ENCODE measurements at regions not wholly inside any gene's neighbourhood (a gene's known extent, or its start where the extent isn't known, plus 50 kb on each side); places are given as distances from the start of the nearest gene placed in this dataset.

GRCh38 chr12:87280356-87280755 is 748.8 kb downstream of the C12orf50 start (continued):
- TF ChIP-seq ZNF791 (tag by site-specific recombination; IDR thresholded peaks at IDR 0.05) (no peak), ZNF37A (tag by site-specific recombination; IDR thresholded peaks at IDR 0.05) (no peak), ZBTB49 (tag by site-specific recombination; IDR thresholded peaks at IDR 0.05; ENCODE audit: low read depth) (no peak)

GRCh38 chr12:87274594-87275245 is 754.5 kb downstream of the C12orf50 start:
- TF ChIP-seq ZNF48 (tag by site-specific recombination; IDR thresholded peaks at IDR 0.05): no peak
- TF ChIP-seq ZBTB26 (tag by site-specific recombination; optimal IDR thresholded peaks at IDR 0.05): no peak
- TF ChIP-seq ZNF132 (tag by site-specific recombination; IDR thresholded peaks at IDR 0.05; ENCODE audit: borderline replicate concordance): no peak
- TF ChIP-seq KLF7 (tag by site-specific recombination; IDR thresholded peaks at IDR 0.05; ENCODE audit: borderline replicate concordance): no peak
- no peak for TF ChIP-seq ZNF621 (tag by site-specific recombination; IDR thresholded peaks at IDR 0.05)
- TF ChIP-seq ZNF416 (tag by site-specific recombination; IDR thresholded peaks at IDR 0.05): no peak
- no peak for TF ChIP-seq ZNF768 (tag by site-specific recombination; IDR thresholded peaks at IDR 0.05)
- no peak for TF ChIP-seq ZNF843 (tag by site-specific recombination; IDR thresholded peaks at IDR 0.05)
- TF ChIP-seq ZFP3 (tag by site-specific recombination; IDR thresholded peaks at IDR 0.05; ENCODE audit: low read depth): no peak
- no peak for TF ChIP-seq ZNF223 (tag by site-specific recombination; IDR thresholded peaks at IDR 0.05)
- TF ChIP-seq ZNF433 (tag by site-specific recombination; IDR thresholded peaks at IDR 0.05; ENCODE audit: low read depth): no peak
- no peak for TF ChIP-seq ZFP37 (tag by site-specific recombination; IDR thresholded peaks at IDR 0.05)
- no peak for TF ChIP-seq ZNF404 (tag by site-specific recombination; IDR thresholded peaks at IDR 0.05)
- TF ChIP-seq YY2 (tag by site-specific recombination; IDR thresholded peaks at IDR 0.05): no peak
- no peak for TF ChIP-seq ZNF248 (tag by site-specific recombination; IDR thresholded peaks at IDR 0.05)
- TF ChIP-seq, protein P1, sequence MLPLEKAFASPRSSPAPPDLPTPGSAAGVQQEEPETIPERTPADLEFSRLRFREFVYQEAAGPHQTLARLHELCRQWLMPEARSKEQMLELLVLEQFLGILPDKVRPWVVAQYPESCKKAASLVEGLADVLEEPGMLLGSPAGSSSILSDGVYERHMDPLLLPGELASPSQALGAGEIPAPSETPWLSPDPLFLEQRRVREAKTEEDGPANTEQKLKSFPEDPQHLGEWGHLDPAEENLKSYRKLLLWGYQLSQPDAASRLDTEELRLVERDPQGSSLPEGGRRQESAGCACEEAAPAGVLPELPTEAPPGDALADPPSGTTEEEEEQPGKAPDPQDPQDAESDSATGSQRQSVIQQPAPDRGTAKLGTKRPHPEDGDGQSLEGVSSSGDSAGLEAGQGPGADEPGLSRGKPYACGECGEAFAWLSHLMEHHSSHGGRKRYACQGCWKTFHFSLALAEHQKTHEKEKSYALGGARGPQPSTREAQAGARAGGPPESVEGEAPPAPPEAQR (tag by site-specific recombination; IDR thresholded peaks at IDR 0.05): no peak
- ChIA-PET CTCF (interaction anchor here (0.7 to 5.4 kb wide), 9 partner anchors 9 to 1059 kb away, joined by 3 to 22 read pairs (median 3); no protein-coding TSS in a partner anchor), POLR2A (no interaction called here)
- Histone ChIP-seq H3K4me1 (ENCODE audit: control insufficient read depth, insufficient read depth, low read length) (no peaks in the 10 kb centered on the region), H3K9me3 (ENCODE audit: control insufficient read depth, insufficient read depth, low read depth, low read length) (no peaks in the 10 kb centered on the region), H3K4me3 (ENCODE audit: low read depth, low read length) (no peak overlapping the region), H3K36me3 (ENCODE audit: control insufficient read depth in 2 of 2, insufficient read depth in 1 of 2, low read length in 2 of 2) (no peaks in the 10 kb centered on the region), H3K27ac (ENCODE audit: extremely low read depth, low read depth, low read length) (no peak overlapping the region)

DNA sequence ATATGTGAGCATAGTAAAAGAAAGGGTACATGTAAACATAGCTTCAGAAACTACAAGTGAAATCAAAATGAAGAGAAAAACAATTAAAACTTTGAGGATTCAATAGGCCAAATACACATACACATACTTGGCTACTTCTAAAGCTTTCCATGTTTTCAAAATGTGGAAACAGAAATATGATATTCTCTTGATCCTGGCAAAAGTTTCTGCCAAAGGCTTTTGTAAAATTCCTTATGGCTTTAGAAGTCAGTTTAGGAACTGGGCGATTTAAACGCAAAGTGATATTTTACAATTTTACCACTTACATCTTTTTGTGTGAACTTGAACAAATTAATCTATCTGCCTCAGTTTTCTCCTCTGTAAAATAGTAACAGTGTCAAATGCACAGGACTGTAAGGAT is 756.4 kb downstream of the C12orf50 start:
- no peaks in the 10 kb centered on the region for H3K36me3 ChIP-seq (ENCODE audit: control insufficient read depth in 2 of 2, insufficient read depth in 1 of 2, low read length in 2 of 2)
- H3K9me3 ChIP-seq (ENCODE audit: control insufficient read depth, insufficient read depth, low read depth, low read length): no peaks in the 10 kb centered on the region
- H3K4me3 ChIP-seq (ENCODE audit: low read depth, low read length): no peak overlapping the region
- ChIA-PET CTCF (interaction anchor here (5.4 kb wide), 1 partner anchor 575 kb away, joined by 22 read pairs; no protein-coding TSS in a partner anchor), POLR2A (no interaction called here)
- no peak for TF ChIP-seq ZNF391 (tag by site-specific recombination; IDR thresholded peaks at IDR 0.05; ENCODE audit: borderline replicate concordance, low read depth)
- no peak for TF ChIP-seq BCL11B (tag by site-specific recombination; IDR thresholded peaks at IDR 0.05; ENCODE audit: low read depth)
- TF ChIP-seq, protein P2, sequence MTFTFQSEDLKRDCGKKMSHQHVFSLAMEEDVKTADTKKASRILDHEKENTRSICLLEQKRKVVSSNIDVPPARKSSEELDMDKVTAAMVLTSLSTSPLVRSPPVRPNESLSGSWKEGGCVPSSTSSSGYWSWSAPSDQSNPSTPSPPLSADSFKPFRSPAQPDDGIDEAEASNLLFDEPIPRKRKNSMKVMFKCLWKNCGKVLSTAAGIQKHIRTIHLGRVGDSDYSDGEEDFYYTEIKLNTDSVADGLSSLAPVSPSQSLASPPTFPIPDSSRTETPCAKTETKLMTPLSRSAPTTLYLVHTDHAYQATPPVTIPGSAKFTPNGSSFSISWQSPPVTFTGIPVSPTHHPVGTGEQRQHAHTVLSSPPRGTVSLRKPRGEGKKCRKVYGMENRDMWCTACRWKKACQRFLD (tag by site-specific recombination; IDR thresholded peaks at IDR 0.05): no peak
- H3K4me1 ChIP-seq (ENCODE audit: control insufficient read depth, insufficient read depth, low read length): no peaks in the 10 kb centered on the region
- H3K27ac ChIP-seq (ENCODE audit: extremely low read depth, low read depth, low read length): no peak overlapping the region
